Stomach smooth muscle (tissue), 2 donors: ENCODE measurements at regions not wholly inside any gene's neighbourhood (a gene's known extent, or its start where the extent isn't known, plus 50 kb on each side); places are given as distances from the start of the nearest gene placed in this dataset.
"Not testable (repeated sequence)": the region's sequence is repeated elsewhere in the genome, so short reads cannot be mapped to it uniquely, and the experiment has no call there.

ENCODE experiments used
- H3K27ac ChIP-seq: one replicate; pipeline ENCODE4 v1.7.0; 2013; ENCODE audit warnings: mild to moderate bottlenecking, low read length, inconsistent platforms
- H3K27me3 ChIP-seq, 2 donors: one replicate each; pipeline ENCODE4 v1.7.0; 2013; ENCODE audit warnings: low read length in 2 of 2; ENCODE audit not compliant: insufficient read depth in 2 of 2, control insufficient read depth in 1 of 2
- H3K36me3 ChIP-seq, 2 donors: one replicate each; pipeline ENCODE4 v1.7.0; 2013; ENCODE audit warnings: low read length in 2 of 2; ENCODE audit not compliant: control insufficient read depth in 2 of 2, insufficient read depth in 2 of 2
- H3K4me1 ChIP-seq: one replicate; pipeline ENCODE4 v1.7.0; 2013; ENCODE audit warnings: low read length; ENCODE audit not compliant: control insufficient read depth, insufficient read depth
- H3K4me3 ChIP-seq, 2 donors: one replicate each; pipeline ENCODE4 v1.7.0; 2013; ENCODE audit warnings: low read length in 2 of 2
- H3K9ac ChIP-seq, 2 donors: one replicate each; pipeline ENCODE4 v1.7.0; 2013; ENCODE audit warnings: low read length in 2 of 2, mild to moderate bottlenecking in 1 of 2
- H3K9me3 ChIP-seq, 2 donors: one replicate each; pipeline ENCODE4 v1.7.0; 2013; ENCODE audit warnings: low read length in 2 of 2; ENCODE audit not compliant: control insufficient read depth in 2 of 2
- donor health status: healthy.
- donor health status: Pancreatic carcinoma.

GRCh38 chr13:101003566-101003965, 329.0 kb upstream of the TMTC4 start:
- H3K27me3 ChIP-seq = no peaks in the 10 kb centered on the region
- no peak overlapping the region for H3K4me3 ChIP-seq
- no peak overlapping the region for H3K27ac ChIP-seq
- no peaks in the 10 kb centered on the region for H3K9me3 ChIP-seq
- no peaks in the 10 kb centered on the region for H3K36me3 ChIP-seq
- H3K9ac ChIP-seq = no peak overlapping the region
- no peaks in the 10 kb centered on the region for H3K4me1 ChIP-seq

- H3K27ac ChIP-seq = no peak overlapping the region
- no peaks in the 10 kb centered on the region for H3K36me3 ChIP-seq
- no peaks in the 10 kb centered on the region for H3K4me1 ChIP-seq
- H3K9me3 ChIP-seq = peaks cover 0 to 3% of the 10 kb centered on the region in 2 donors
- no peaks in the 10 kb centered on the region for H3K27me3 ChIP-seq
- H3K9ac ChIP-seq = no peak overlapping the region
- no peak overlapping the region for H3K4me3 ChIP-seq
Measured at GRCh38 chr13:100989392-100989791, 314.8 kb upstream of the TMTC4 start.

DNA sequence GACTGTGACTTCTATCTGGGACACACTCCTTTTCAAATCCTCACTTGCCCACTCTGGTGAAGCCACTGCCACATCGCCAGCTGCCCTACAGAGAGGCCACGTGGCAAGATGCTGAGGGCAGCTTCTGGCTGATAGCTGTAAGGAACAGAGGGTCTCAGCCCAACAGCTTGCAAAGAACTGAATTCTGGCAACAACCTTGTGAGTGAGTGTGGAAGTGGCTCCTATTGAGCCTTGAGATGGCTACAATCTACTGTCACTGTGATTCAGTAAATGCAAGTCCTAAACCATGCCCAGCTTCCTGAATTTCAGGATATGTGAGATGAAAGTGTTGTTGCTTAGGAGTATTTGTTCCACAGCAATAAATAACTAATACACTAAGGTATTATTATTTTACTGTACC, 314.3 kb upstream of the TMTC4 start:
- H3K4me1 ChIP-seq = no peaks in the 10 kb centered on the region
- H3K27me3 ChIP-seq = no peaks in the 10 kb centered on the region
- no peak overlapping the region for H3K9ac ChIP-seq
- H3K9me3 ChIP-seq = peaks cover 0 to 3% of the 10 kb centered on the region in 2 donors
- no peak overlapping the region for H3K4me3 ChIP-seq
- no peaks in the 10 kb centered on the region for H3K36me3 ChIP-seq
- no peak overlapping the region for H3K27ac ChIP-seq

DNA sequence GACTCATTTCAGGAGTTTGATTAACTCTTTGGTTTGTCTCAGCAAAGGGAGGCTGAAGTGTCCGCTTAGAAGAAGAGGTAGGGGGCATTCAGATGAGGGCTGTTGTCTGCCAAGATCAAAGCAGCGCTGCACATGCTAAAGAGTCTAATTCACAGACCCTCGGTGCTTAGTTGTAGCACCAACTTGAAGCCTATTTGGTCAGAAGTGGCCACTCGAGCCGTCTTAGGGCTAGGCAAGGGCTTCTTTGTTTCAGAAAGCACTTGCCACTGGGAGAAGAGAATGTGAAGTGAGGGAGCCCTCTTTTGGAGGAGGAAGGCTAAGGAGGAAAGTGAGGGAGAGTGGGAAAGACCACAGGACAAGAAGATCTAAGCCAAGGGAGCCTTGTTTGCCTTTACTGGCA, 313.4 kb upstream of the TMTC4 start:
- H3K27me3 ChIP-seq = no peaks in the 10 kb centered on the region
- H3K9me3 ChIP-seq = no peaks in the 10 kb centered on the region
- H3K36me3 ChIP-seq = no peaks in the 10 kb centered on the region
- no peaks in the 10 kb centered on the region for H3K4me1 ChIP-seq
- H3K27ac ChIP-seq = no peak overlapping the region
- no peak overlapping the region for H3K4me3 ChIP-seq
- H3K9ac ChIP-seq = no peak overlapping the region

DNA sequence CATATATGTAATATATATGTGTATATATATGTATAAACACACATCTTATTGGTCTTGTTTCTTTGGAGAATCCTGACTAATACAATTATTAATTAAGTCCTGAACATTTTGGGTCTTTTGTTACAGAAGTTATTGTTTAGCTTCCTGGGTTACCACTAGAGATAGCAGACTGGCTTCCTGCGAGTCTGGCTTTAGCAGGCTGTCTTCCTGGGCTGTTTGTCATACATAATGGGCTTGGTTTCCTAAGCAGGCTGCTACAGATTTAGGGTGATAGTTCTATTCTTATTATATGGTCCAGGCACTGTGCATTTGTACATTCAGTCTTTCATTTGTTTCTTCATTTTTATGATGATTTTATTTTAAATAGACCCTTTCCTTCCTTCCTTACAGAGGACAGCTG, 312.0 kb upstream of the TMTC4 start:
- Histone ChIP-seq H3K9ac (no peak overlapping the region), H3K9me3 (no peaks in the 10 kb centered on the region), H3K4me3 (no peak overlapping the region), H3K36me3 (no peaks in the 10 kb centered on the region), H3K4me1 (no peaks in the 10 kb centered on the region), H3K27me3 (peaks cover 0 to 2% of the 10 kb centered on the region in 2 donors), H3K27ac (no peak overlapping the region)

GRCh38 chr13:100984085-100984705, 309.6 kb upstream of the TMTC4 start:
- Histone ChIP-seq H3K27me3 (peaks cover 0 to 2% of the 10 kb centered on the region in 2 donors), H3K4me3 (no peak overlapping the region), H3K36me3 (no peaks in the 10 kb centered on the region), H3K9me3 (no peaks in the 10 kb centered on the region), H3K4me1 (no peaks in the 10 kb centered on the region), H3K27ac (no peak overlapping the region), H3K9ac (no peak overlapping the region)

DNA sequence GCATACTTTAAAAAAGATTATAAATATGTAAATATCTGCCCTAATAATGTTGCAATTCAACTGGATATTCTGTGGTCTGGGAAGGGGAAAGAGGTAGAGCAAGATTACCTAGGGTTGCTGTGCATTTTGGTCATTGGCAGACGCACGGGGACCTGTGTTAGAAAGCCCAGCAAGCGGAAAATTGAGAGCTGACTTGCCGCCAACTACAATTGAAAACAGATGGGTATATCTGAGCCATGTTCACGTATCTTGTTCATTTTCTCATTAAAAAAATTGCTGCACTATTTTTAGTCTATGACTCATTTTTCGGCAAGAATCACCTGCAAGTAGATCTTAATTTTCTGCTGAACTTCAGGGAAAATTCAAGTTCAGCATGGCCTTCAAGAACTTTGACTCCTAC, 308.5 kb upstream of the TMTC4 start:
- Histone ChIP-seq H3K4me1 (no peaks in the 10 kb centered on the region), H3K27me3 (peaks cover 0 to 2% of the 10 kb centered on the region in 2 donors), H3K4me3 (no peak overlapping the region), H3K27ac (no peak overlapping the region), H3K36me3 (no peaks in the 10 kb centered on the region), H3K9me3 (no peaks in the 10 kb centered on the region), H3K9ac (no peak overlapping the region)

DNA sequence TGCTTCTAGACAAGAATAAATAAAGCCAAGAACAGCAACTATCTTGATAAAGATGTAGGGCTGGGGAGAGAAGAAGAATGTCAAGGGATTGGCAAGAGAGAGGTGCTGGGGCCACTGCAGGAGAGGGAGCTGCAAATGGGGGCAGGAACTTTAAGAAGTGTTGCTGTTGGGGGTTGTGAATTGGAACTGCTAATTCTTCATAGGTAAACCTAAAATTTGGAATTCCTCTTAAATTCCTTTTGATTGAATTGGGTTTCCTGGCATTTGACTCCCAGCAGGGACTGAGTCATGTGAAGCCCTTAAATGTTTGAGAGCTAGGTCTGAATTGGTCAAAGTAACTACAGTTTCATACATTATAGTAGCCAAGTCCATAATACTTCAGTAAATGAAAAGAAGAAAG, 305.6 kb upstream of the TMTC4 start:
- Histone ChIP-seq H3K9me3 (no peaks in the 10 kb centered on the region), H3K4me3 (no peak overlapping the region), H3K9ac (no peak overlapping the region), H3K4me1 (no peaks in the 10 kb centered on the region), H3K27ac (no peak overlapping the region), H3K27me3 (peaks cover 0 to 2% of the 10 kb centered on the region in 2 donors), H3K36me3 (no peaks in the 10 kb centered on the region)

GRCh38 chr13:100977841-100978240, 303.2 kb upstream of the TMTC4 start:
- H3K36me3 ChIP-seq = no peaks in the 10 kb centered on the region
- no peak overlapping the region for H3K4me3 ChIP-seq
- no peaks in the 10 kb centered on the region for H3K4me1 ChIP-seq
- H3K27me3 ChIP-seq = peaks cover 0 to 2% of the 10 kb centered on the region in 2 donors
- H3K9ac ChIP-seq = no peak overlapping the region
- no peak overlapping the region for H3K27ac ChIP-seq
- H3K9me3 ChIP-seq = no peaks in the 10 kb centered on the region

- Histone ChIP-seq H3K27me3 (peaks cover 0 to 2% of the 10 kb centered on the region in 2 donors), H3K9ac (no peak overlapping the region), H3K36me3 (no peaks in the 10 kb centered on the region), H3K4me3 (no peak overlapping the region), H3K9me3 (no peaks in the 10 kb centered on the region), H3K4me1 (no peaks in the 10 kb centered on the region), H3K27ac (no peak overlapping the region)
Measured at GRCh38 chr13:100976993-100977392, 302.4 kb upstream of the TMTC4 start.

DNA sequence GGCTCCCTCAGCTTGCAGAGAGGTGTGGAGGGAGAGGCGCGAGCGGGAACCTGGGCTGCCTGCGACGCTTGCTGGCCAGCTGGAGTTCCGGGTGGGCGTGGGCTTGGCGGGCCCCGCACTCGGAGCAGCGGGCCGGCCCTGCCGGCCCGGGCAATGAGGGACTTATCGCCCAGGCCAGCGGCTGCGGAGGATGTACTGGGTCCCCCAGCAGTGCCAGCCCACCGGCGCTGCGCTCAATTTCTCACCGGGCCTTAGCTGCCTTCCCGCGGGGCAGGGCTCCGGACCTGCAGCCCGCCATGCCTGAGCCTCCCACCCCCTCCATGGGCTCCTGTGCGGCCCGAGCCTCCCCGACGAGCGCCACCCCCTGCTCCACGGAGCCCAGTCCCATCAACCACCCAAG, 301.1 kb upstream of the TMTC4 start:
- not testable (repeated sequence) for H3K36me3 ChIP-seq, H3K9me3 ChIP-seq, H3K9ac ChIP-seq, H3K27me3 ChIP-seq, H3K4me3 ChIP-seq, H3K4me1 ChIP-seq, H3K27ac ChIP-seq
